ENCODE measurements at regions not wholly inside any gene's neighbourhood (a gene's known extent, or its start where the extent isn't known, plus 50 kb on each side); places are given as distances from the start of the nearest gene placed in this dataset.

GRCh38 chr3:176005564-176005963, 1146.4 kb downstream of the NAALADL2 start:
- POLR2A ChIA-PET, result no interaction called here
- H3K27me3 Mint-ChIP-seq (ENCODE audit: insufficient read depth, unreplicated experiment), result no peaks in the 10 kb centered on the region
- BruUV-seq (replicated peaks), result no TSS peak
- no peak for DNase-seq (ENCODE audit: unreplicated experiment)
- no peaks in the 10 kb centered on the region for H3K36me3 Mint-ChIP-seq (ENCODE audit: insufficient read depth, unreplicated experiment)
- no peaks in the 10 kb centered on the region for H3K4me1 Mint-ChIP-seq (ENCODE audit: insufficient read depth, unreplicated experiment)
- TF ChIP-seq CTCF (IDR thresholded peaks at IDR 0.05; ENCODE audit: unreplicated experiment), result no peak
- H3K27ac Mint-ChIP-seq (ENCODE audit: low read depth, unreplicated experiment), result no peak overlapping the region
- CTCF ChIA-PET, result no interaction called here
- no peaks in the 10 kb centered on the region for H3K9me3 Mint-ChIP-seq (ENCODE audit: unreplicated experiment)
- intact Hi-C loops (cut with micrococcal nuclease), result no loop called here
- H3K4me3 Mint-ChIP-seq (ENCODE audit: unreplicated experiment), result no peak overlapping the region

DNA sequence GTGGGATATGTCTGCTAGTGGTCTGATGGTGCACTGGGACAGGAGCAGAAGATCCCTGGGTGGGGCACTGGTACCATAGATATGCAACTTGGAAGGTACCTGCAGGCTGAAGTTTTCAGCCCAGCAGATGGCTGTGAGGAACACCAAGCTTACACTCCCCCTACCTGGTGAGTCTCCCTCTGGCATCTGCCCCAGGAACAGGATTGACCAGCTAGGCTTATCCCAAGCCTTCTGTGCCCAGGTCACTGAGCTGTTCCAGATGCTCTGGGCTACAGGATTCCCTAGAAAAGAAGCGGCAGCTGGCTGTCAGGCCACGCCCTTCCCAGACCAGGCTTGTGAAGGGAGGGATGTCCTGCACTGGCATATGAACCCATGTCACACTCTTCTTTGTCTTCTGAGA, 1130.0 kb downstream of the NAALADL2 start:
- no peak for DNase-seq (ENCODE audit: unreplicated experiment)
- no peaks in the 10 kb centered on the region for H3K27me3 Mint-ChIP-seq (ENCODE audit: insufficient read depth, unreplicated experiment)
- ChIA-PET CTCF (interaction anchor here (0.5 to 0.7 kb wide), 3 partner anchors 47 to 183 kb away, joined by 3 read pairs; no protein-coding TSS in a partner anchor), POLR2A (no interaction called here)
- no TSS peak for BruUV-seq (replicated peaks)
- no peak for TF ChIP-seq CTCF (IDR thresholded peaks at IDR 0.05; ENCODE audit: unreplicated experiment)
- H3K9me3 Mint-ChIP-seq (ENCODE audit: unreplicated experiment), result no peaks in the 10 kb centered on the region
- no peaks in the 10 kb centered on the region for H3K36me3 Mint-ChIP-seq (ENCODE audit: insufficient read depth, unreplicated experiment)
- H3K4me3 Mint-ChIP-seq (ENCODE audit: unreplicated experiment), result no peak overlapping the region
- H3K27ac Mint-ChIP-seq (ENCODE audit: low read depth, unreplicated experiment), result no peak overlapping the region
- no peaks in the 10 kb centered on the region for H3K4me1 Mint-ChIP-seq (ENCODE audit: insufficient read depth, unreplicated experiment)
- intact Hi-C loops (cut with micrococcal nuclease), result no loop called here

- no peak overlapping the region for H3K27ac Mint-ChIP-seq (ENCODE audit: low read depth, unreplicated experiment)
- CTCF ChIA-PET, result interaction anchor here (0.6 to 0.7 kb wide), 2 partner anchors 47 to 236 kb away, joined by 3 read pairs; no protein-coding TSS in a partner anchor
- H3K9me3 Mint-ChIP-seq (ENCODE audit: unreplicated experiment), result no peaks in the 10 kb centered on the region
- H3K36me3 Mint-ChIP-seq (ENCODE audit: insufficient read depth, unreplicated experiment), result no peaks in the 10 kb centered on the region
- BruUV-seq (replicated peaks), result no TSS peak
- DNase-seq (ENCODE audit: unreplicated experiment), result no peak
- no peak overlapping the region for H3K4me3 Mint-ChIP-seq (ENCODE audit: unreplicated experiment)
- no peaks in the 10 kb centered on the region for H3K27me3 Mint-ChIP-seq (ENCODE audit: insufficient read depth, unreplicated experiment)
- POLR2A ChIA-PET, result interaction anchor here (0.7 kb wide), 1 partner anchor 1526 kb away, joined by 3 read pairs; no protein-coding TSS in a partner anchor
- no peak for TF ChIP-seq CTCF (IDR thresholded peaks at IDR 0.05; ENCODE audit: unreplicated experiment)
- intact Hi-C loops (cut with micrococcal nuclease), result no loop called here
- no peaks in the 10 kb centered on the region for H3K4me1 Mint-ChIP-seq (ENCODE audit: insufficient read depth, unreplicated experiment)
These were observed 1129.3 kb downstream of the NAALADL2 start for GRCh38 chr3:175988401-175988800.

- intact Hi-C loops (cut with micrococcal nuclease), result no loop called here
- H3K4me1 Mint-ChIP-seq (ENCODE audit: insufficient read depth, unreplicated experiment), result no peaks in the 10 kb centered on the region
- H3K9me3 Mint-ChIP-seq (ENCODE audit: unreplicated experiment), result no peaks in the 10 kb centered on the region
- no peaks in the 10 kb centered on the region for H3K27me3 Mint-ChIP-seq (ENCODE audit: insufficient read depth, unreplicated experiment)
- DNase-seq (ENCODE audit: unreplicated experiment), result no peak
- POLR2A ChIA-PET, result no interaction called here
- CTCF ChIA-PET, result interaction anchor here (0.6 kb wide), 1 partner anchor 89 kb away, joined by 4 read pairs; no protein-coding TSS in a partner anchor
- no TSS peak for BruUV-seq (replicated peaks)
- no peak overlapping the region for H3K27ac Mint-ChIP-seq (ENCODE audit: low read depth, unreplicated experiment)
- no peaks in the 10 kb centered on the region for H3K36me3 Mint-ChIP-seq (ENCODE audit: insufficient read depth, unreplicated experiment)
- H3K4me3 Mint-ChIP-seq (ENCODE audit: unreplicated experiment), result no peak overlapping the region
- TF ChIP-seq CTCF (IDR thresholded peaks at IDR 0.05; ENCODE audit: unreplicated experiment), result no peak
These were observed 1126.6 kb downstream of the NAALADL2 start for GRCh38 chr3:175985781-175986180.

All from MCF 10A (cell line).